C1 segment of cervical spinal cord (tissue), 14 donors: ENCODE measurements at regions not wholly inside any gene's neighbourhood (a gene's known extent, or its start where the extent isn't known, plus 50 kb on each side); places are given as distances from the start of the nearest gene placed in this dataset.

Experiments used
- DNase-seq, 14 donors: peaks; one replicate each; lab custom pipeline; 2025; lab: John Stamatoyannopoulos, UW

DNA sequence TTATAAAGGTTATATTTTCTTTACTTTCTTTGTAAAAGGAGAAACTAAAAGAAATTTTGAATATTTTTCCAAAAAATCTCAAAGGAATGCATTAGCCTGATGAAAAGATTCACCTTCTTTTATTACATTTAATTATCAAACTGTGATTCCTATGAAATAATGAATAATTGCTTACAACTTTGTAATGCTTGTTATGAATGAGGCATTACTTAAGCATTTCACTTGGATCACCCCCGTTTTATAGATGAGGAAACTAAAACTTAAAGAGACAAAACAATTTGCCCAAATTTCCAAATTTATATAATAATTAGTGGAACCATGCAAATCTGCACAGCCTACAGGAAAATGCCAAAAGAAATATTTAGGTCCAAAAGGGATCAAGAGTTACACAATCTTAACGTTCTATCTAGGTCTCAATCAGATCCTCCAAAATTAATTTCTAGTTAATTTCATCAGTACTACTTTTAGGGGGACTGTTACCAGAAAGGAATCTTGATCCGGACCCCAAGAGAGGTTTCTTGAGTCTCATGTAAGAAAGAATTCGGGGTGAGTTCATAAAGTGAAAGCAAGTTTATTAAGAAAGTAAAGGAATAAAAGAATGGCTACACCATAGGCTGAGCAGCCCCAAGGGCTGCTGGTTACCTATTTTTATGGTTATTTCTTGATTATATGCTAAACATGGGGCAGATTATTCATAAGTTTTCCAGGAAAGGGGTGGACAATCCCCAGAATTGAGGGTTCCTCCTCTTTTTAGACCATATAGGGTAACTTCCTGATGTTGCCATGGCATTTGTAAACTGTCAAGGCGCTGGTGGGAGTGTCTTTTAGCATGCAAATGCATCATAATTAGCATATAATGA is 288.0 kb downstream of the ADGB start:
- DNase-seq: no peak

DNA sequence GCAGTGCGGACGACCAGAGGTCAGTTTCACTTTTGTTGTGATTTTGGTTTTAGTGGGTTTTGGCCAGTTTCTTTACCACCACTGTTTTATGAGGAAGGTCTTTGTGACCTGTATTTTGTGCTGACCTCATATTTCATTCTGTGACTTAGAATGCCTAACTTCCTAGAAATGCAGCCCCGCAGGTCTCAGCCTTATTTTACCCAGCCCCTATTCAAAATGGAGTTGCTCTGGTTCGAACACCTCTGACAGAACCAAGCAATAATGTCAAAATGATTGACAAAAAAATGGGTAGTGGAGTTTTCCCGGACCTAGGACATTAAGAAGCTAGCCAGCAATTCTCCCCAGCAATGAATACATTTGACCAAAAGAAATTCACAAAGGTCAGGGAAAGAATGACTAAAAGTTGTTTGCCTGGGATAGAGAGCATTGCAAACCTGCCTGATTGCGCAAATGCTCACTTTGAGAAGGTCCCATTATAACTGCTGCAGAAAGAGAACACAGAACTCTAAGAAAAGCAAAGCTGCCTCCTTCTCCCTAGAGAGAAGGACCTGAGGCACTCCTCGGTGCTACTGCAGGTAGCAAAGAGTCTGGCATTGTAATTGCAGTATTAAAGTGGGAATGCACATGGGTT is 288.8 kb downstream of the ADGB start:
- no peak for DNase-seq

DNA sequence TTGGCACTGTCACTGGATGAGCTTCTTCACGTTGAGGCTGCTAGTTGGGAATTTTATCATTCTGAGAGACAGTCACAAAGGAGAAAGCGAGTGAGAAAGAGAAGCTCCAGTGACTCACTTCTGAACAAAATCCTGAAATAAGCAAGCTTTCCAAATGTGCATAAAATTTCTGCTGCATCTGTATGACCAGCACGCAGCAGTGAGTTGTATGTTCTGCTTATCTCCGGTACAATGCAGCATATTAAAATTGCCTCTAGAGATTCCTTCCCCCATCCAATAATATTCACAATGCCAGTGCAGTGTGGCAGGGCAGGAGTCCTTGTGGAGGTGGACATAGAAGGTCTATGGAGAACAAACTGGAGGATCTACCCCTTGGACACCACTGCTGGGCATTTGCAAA is 290.5 kb downstream of the ADGB start:
- DNase-seq: no peak

DNA sequence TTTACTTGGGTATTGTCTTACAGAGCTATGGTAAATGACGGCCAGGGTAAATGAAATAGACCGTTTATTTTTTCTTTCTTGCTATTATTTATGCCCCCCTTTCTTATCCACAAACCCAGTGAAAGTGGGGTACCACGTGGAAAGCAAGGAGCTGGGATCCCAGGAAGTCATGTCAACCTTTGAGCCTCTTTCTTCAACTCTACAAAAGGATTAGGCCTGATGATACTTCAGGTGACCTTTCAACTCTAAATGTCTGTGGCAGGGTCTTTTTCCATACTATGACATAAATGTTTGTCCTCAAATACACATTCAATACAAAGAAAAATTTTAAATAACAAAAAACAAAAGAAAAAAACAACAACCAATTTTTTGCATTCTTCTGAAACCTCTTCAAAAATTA is 291.4 kb downstream of the ADGB start:
- no peak for DNase-seq

DNA sequence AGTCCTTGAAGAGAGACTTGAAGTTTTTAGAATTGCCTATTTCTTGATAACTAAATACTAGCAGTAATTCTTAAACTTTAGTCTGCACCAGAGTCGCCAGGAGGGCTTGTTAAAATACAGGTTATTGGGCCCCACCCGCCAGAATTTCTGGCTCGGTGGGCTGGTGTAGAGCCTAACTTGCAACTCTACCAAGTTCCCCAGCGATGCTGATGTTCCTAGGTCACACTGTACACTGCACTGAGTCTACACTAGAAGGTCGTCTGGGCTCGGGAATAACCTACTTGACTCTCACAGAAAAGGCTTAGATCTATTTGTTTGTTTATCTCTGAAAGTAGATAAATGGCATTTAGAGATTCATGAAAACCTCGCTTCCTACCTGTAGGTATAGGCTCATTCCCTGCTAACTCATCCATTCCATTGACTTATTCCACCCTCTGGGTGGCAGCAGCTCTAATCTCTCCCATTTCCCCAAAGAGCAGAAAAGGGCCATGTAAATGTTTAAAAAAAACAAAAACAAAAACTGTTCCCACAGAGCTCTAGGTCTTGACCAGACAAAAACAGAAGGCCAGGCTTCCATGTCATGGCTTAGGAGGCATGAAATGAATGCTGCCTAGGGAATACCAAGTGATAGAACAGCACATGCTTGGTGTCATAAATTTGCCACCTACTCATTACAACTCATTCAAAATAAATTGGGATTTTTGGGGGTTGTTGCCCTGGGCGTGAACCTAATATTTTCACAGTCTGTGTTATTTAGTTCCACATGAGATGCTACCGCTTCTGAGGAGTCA is 292.1 kb downstream of the ADGB start:
- no peak for DNase-seq

DNA sequence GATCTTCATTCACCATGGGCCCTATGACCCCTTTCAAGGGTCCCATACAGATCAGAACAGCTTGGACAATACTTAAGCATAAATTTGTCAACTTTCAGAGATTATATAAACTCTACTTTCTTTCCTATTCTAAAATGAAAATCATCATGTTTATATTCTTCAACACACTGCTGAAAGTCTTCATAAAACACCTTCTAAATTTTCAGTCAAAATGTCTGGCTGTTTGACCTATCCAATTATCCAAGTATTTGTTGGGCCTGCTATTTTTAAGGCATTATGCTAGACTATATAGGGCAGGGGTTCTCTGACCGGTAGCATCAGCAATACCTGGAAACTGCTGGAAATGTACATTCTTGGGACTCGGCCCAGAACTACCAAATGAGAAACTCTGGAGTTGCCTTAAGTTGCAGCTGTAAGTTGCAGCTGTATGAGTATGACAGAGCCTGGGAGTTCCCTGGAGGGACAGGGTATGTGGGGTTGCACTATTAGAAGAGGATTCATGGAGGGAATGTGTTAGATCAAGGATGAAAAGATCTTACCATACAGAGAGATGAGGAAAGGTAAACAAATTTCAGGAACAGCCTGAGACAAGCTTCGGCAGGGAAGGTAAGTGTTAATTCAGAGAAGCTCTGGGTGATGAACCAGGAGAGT is 293.0 kb downstream of the ADGB start:
- DNase-seq: no peak

DNA sequence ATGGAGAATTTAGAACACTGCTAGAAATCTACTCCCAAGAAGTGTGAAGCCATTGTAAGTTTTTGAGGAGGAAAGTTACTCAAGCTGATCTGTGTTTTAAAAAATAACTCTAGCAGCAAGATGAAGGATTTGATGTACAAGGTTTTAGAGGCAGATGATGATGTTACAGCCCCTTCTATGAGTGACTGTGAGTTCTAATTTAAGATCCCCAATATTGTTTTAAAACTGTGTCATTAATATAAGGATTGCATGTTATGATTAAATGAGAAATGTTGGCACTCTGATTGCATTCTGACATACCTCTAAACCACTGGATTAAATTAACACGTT is 293.5 kb downstream of the ADGB start:
- DNase-seq: no peak

DNA sequence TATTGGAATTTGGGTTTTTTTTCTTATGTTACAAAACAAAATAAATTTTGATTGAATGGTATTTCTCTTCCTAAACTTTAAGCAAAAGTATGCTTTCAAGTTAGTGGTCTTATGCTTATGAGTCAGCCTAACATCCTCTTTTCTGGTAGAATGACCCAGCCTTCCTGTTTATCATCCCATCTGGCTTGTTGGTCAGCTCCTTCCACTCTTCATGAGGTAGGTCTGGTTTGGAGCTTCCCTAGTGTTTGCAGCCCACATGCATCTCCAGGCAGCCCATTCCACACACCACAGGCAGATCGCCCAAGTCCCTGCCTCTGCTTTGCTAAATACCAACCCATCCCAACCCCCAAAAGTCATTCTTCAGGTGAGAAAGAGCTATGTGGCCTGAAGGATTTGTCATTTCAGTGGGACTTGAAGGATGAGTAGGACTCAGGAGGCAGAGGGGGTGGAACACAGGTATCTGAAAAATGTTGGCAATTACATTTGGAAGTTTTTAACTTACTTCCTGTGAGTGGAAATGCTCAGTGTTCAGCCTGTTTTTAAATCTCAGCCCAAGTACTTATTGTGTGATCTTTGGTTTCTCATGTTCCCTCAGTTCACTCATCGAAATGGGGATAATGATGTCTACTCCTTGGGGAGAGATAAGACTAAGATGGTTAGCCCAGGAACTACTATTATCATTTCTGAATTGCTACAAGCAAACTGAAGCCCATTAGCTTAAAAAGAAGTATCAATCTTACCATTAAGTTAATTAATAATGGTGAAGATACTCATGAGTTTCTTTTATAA is 294.0 kb downstream of the ADGB start:
- DNase-seq: no peak

DNA sequence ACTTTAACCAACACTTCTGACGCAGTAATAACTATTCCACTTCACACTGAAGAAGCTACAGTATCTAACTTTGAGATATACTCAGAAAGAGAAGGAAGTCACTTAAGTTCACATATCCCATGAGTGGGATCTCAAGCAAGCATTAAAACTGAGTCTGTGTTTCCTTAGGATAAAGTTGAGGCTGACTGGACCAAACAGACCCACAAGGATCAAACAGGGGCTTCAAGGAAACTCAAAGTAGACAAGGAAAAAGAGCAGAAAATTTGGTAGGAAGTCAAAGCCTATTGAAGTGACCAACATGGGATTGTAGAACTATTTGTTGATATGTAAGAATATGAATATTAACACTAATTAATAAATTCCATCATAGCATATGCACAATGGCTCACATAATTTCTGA is 294.9 kb downstream of the ADGB start:
- DNase-seq: no peak

DNA sequence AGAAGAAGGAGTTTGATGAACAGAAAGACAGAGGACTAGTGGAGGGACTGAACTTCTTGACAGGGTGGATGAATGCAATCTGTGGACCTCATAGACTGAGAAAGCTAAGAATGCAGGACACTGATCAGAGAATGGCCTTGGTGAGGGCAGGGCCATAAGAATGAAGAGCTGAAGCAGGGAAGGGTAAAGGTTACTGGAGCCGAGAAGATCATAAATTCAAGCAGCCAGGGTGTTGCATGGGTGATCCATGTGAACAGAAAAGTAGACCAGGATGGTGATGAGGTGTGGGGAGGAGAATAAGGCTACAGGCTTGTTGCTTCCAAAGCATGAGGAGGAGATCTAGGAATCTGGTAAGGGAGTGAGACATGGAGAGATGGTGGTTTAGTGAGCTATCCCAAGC is 295.9 kb downstream of the ADGB start:
- no peak for DNase-seq

DNA sequence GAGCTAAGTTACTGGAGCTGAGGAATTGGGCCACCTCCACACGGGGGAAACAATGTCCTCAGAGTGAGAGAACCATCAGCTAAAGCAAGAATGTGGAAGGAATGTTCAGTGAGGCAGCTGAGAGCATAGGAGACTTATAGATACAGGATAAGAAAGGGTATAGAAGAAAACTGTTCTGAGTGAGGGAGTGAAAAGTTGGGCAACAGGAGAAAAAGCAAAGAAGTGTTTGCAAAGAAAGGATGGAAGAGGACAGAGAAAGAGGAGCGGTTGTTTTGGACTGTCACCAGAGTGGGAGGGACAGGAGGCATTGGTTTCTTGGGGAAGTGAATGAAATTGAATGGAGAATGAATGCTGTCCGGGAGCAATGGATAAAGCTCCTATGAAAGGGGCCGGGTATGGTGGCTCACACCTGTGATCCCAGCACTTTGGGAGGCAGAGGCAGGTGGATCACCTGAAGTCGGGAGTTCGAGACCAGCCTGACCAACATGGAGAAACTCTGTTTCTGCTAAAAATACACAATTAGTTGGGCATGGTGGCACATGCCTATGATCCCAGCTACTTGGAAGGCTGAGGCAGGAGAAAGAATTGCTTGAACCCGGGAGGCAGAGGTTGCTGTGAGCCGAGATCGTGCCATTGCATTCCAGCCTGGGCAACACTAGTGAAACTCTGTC is 296.5 kb downstream of the ADGB start:
- no peak for DNase-seq

DNA sequence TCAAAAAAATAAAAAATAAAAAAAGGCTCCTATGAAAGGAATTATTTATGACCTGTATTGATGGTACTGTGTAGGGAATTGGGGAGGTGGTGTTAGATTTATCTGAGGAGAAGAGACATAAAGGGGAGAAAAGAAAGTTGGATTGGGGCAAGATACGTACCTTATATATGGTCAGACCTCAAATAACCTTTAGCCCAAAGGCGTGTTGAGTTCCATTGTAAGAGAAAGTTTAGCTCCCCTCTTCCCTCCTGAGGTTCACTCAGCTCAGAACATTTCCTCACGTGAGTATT is 296.9 kb downstream of the ADGB start:
- DNase-seq: no peak

DNA sequence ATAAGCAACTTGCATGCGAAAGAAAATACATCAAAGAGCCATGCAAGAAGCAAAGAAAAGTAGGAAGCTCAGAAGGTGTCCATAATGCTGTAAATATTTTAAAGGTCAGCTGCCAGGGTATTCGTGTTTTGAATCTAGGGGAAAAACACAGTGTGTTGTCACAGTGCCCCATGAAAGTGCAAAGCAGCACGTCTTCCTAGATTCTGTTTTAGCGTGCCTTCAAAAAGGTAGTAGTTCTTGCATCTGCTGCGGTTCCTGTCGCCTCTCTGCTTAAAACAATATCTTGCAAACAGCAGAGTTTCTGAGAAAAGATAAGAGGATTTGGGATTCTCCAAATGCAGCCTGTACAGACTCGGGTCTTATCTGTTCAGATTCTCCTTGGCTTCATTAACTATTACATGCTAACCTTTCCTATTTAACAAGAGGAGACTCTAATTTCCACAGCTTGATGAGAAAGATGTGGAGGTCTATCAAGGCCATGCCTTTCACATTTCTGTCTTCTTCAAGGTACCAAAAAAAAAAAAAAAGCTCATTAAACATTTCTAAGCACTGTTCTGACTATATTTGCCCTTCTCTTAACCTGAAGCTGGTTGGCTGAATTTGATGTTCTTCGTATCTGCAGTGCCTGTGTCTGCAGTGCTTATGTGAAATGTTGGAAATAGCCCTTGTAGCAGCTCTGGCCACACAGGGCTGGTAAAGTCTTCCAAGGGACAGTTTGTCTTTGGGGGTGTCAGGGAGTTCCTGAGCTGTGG is 297.5 kb downstream of the ADGB start:
- DNase-seq: no peak

DNA sequence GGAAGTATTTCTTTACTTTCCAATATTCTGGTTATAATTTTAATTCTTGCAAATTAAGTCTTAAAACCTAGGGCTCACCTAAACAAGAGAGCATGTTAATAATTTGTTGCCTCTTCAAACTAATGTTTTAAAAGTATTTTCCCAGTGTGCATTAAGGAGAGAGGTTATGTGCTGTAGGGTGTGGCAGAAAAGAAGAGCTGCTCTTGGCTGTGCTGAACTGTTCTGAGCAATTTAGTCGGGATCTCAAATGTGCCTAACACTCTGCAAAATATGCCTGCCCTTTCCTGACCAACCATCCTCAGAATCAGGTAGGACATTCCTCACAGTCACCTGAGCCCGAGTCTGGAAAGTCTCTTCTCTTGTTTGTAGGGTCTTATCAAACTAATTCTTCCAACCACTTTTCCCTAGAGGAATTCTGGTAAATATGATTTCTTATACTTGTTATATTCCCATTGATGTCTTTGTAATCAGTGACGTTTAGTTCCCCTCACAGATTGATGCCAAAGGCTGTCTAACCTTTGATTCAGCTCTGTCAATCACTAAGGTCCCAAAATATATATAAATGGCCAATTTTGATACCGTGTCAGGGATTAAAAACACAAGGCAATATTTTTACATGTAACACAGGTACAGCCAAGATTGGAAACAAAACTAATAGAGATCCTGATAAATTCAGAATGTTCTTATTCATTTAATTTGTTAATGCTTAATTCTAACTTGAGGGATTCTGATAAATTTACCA is 298.4 kb downstream of the ADGB start:
- no peak for DNase-seq

DNA sequence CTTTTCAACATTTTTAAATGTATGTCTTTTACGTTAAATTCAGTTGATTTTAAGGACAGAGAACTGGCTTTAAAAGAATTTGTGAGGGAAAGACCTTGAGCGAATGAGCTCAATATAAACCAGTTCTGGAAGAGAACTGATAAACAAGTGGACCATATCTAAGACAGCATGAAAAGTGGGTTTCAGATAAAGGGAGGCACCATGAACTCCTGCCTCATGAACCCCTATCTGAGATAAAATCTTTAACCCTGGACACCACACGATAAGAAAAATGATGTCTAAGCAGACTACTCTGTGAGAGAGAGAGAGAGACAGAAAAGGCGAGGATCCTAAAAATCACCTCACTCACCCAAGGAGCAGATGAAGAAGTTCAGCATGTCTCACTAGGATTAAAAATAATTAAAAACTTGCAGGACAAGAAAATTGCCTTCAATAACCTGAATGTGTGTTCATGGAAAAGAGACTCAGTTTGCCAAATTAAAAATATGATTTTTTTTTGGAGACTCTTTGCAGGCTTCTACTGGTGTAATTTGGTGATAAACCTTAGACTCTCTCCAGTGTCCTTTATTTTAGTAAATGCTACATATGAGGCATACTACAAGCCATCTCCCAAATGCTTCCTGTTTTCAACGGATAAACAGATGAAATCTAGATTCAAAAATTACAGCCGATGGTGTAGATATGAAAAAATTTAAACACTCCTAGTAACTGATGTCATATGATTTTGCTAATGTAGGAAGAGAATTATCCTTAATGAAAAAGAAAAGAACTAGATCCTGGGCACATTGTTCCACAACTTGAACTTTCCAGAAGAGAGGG is 299.5 kb downstream of the ADGB start:
- DNase-seq: no peak

DNA sequence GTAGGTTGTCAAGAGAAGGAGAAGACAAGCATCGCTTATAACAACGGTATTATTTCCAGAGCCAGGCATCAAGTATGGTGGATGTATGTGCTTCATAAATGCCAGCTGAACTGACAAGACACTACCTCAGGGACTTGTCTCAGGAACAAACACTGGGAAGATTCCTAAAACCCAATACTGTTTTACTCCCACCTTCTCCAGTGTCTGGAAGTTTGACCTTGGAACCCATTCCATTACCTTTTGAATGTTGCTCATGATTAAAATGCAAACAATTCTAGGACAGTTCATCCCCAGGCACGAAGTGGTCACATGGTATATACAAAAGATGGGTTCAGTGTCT is 300.1 kb downstream of the ADGB start:
- no peak for DNase-seq

DNA sequence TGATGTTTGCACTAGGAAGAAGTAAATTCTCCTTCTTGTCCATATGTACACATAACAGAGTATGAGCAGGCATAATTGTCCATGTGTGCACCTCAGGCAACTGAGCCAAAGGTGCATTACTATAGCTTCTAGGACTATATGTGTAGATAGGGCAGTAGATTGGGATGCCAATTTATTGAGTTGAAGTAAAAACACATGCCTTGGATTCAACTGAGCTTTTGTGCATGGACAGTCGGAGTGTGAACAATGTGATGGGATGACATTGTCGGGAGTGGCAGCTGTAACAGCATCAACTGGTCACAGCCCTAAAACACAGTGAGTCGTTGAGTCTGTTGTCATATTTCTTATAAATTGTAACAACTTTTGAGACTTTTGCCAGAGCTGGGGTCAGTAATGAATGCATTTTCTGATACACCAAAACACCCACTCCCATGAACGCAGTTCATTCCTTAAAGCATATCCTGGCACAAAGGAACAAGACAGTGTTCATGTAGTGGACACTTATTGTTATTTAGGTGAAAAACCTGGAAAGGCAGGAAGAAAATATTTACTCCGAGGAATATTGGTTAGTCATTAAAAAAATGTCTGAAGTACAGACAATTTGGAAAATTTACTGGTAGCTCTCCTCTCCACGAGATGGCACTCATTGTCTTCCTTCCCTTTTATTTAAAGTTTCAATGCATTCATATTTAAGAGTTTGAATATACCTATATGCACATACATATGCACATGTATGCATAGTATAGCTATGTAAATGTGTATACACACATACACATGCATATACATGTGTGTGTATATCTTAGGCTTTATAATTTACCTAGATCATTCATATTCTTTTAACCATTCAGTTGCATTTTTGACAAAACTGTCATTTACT is 302.0 kb upstream of the STXBP5 start:
- DNase-seq: no peak

DNA sequence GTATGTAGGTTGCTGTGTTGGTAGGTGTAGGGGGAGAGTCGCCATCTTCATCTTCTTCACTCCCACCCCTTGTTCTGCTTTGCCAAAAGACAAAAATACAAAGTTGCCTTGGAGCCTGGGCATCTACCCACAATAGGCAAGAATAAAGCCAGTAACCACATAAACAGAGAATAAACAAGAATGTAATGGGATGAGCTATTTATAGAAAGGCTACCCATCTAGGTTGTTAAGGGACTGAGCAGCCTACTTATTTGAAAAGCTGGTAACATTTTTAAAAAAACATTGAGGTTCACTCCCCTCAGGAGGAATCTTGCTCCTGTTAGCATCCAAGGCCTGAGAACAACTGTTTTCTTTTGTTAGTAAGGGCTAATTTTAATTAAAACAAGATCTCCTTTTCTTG is 301.4 kb upstream of the STXBP5 start:
- no peak for DNase-seq
